Prostate gland (tissue), 2 donors: ENCODE measurements at regions not wholly inside any gene's neighbourhood (a gene's known extent, or its start where the extent isn't known, plus 50 kb on each side); places are given as distances from the start of the nearest gene placed in this dataset.

ENCODE experiments used
- CTCF ChIP-seq, 4 experiments: fragments of 200-600 bp in 2 of 4; fragments of 450-650 bp in 2 of 4; sonication (generic) in 2 of 4; IDR thresholded peaks; 1 replicate in 3 of 4; 2 replicates in 1 of 4; pipeline ENCODE4 v1.5.1; 2016 to 2019; ENCODE audit warnings: antibody characterized with exemption in 4 of 4, mild to moderate bottlenecking in 2 of 4, moderate library complexity in 2 of 4
- POLR2A ChIP-seq: fragments of 450-650 bp; IDR thresholded peaks from one replicate; pipeline ENCODE4 v1.6.1; 2016; ENCODE audit warnings: antibody characterized with exemption, mild to moderate bottlenecking

DNA sequence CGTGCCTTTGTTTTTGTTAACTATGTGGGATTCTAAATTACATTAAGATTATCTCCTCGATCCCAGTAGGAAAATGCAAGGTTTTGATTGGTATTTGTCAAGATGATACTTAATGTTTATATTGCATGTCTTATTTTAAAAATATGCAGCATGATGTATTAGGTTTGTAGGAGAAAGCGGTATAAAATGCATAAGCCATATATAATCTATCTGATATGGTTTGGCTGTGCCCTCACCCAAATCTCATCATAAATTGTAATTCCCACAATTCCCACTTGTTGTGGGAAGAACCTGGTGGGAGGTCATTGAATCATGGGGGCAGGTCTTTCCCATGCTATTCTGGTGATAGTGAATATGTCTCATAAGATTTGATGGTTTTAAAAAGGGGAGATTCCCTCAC lies 198.1 kb upstream of the NCAM2 start:
- TF ChIP-seq CTCF (IDR thresholded peaks at IDR 0.05) (no peak), POLR2A (no peak)
